HCT116 (cell line): ENCODE measurements at regions not wholly inside any gene's neighbourhood (a gene's known extent, or its start where the extent isn't known, plus 50 kb on each side); places are given as distances from the start of the nearest gene placed in this dataset.

Experiments used
- ELF1 ChIP-seq: IDR thresholded peaks from 2 replicates; pipeline ENCODE4 v1.6.1; 2012; ENCODE audit warnings: low read depth, borderline replicate concordance
- EZH2 ChIP-seq: fragments of 200-600 bp; sonication (generic); IDR thresholded peaks from 2 replicates; pipeline ENCODE4 v1.6.1; 2017; ENCODE audit warnings: antibody characterized with exemption, mixed run types
- EZH2phosphoT487 ChIP-seq: fragments of 200-600 bp; IDR thresholded peaks from 2 replicates; pipeline ENCODE4 v1.6.1; 2018; ENCODE audit warnings: antibody characterized with exemption, borderline replicate concordance
- POLR2A ChIP-seq: IDR thresholded peaks from 2 replicates; pipeline ENCODE4 v1.7.0; 2011; ENCODE audit warnings: borderline replicate concordance; ENCODE audit not compliant: insufficient read depth, insufficient read length; ENCODE audit errors: extremely low read depth
- POLR2AphosphoS5 ChIP-seq: IDR thresholded peaks from 2 replicates; pipeline ENCODE4 v1.6.1; 2011; ENCODE audit warnings: mild to moderate bottlenecking, low read depth, low read length, moderate library complexity
- SP1 ChIP-seq: IDR thresholded peaks from 2 replicates; pipeline ENCODE4 v1.6.1; 2012; ENCODE audit warnings: low read depth
- ZNF274 ChIP-seq: fragments of 200-500 bp; sonication (Bioruptor generic); IDR thresholded peaks from 2 replicates; pipeline ENCODE4 v1.6.1; 2014; ENCODE audit warnings: mild to moderate bottlenecking, low read depth, low read length, inconsistent platforms
- TF ChIP-seq, protein P1 (sequence below), 3 experiments: fragments of 200-600 bp in 1 of 3; sonication (generic) in 1 of 3; IDR thresholded peaks in 2 of 3; conservative IDR thresholded peaks in 1 of 3; 2 replicates each; pipeline ENCODE4 v1.5.1; 2012 to 2017; ENCODE audit warnings: low read depth in 2 of 3, low read length in 2 of 3, antibody characterized with exemption in 1 of 3, borderline replicate concordance in 1 of 3, control low read depth in 1 of 3, mild to moderate bottlenecking in 1 of 3, mixed read lengths in 1 of 3, mixed run types in 1 of 3, moderate library complexity in 1 of 3; ENCODE audit not compliant: insufficient read depth in 1 of 3
- TF ChIP-seq, protein P2 (sequence below): IDR thresholded peaks from 2 replicates; pipeline ENCODE4 v1.6.1; 2012
- TF ChIP-seq, protein P3 (sequence below): IDR thresholded peaks from 2 replicates; pipeline ENCODE4 v1.6.1; 2012; ENCODE audit warnings: low read depth

DNA sequence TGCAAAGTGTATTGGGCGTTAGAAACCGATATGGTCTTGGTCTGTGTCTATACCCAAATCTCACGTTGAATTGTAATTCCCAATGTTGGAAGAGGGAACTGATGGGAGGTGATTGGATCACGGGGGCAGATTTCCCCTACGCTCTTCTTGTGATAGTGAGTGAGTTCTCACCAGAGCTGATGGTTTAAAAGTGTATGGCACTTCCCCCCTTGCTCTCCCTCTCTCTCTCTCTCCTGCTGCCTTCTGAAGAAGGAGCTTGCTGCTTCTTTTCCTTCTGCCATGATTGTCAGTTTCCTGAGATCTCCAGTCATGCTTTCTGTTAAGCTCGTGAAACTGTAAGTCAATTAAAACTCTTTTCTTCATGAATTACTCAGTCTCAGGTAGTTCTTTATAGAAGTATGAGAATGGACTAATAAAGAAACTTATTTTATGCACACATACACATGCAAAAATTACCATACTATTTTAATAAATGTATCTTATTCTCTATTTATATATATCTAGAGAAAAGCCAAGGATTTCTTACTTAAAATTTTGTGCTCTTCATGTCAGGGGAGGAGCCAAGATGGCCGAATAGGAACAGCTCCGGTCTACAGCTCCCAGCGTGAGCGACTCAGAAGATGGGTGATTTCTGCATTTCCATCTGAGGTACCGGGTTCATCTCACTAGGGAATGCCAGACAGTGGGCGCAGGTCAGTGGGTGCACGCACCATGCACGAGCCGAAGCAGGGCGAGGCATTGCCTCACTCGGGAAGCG lies 1891.0 kb upstream of the FLRT2 start:
- TF ChIP-seq, protein P1, sequence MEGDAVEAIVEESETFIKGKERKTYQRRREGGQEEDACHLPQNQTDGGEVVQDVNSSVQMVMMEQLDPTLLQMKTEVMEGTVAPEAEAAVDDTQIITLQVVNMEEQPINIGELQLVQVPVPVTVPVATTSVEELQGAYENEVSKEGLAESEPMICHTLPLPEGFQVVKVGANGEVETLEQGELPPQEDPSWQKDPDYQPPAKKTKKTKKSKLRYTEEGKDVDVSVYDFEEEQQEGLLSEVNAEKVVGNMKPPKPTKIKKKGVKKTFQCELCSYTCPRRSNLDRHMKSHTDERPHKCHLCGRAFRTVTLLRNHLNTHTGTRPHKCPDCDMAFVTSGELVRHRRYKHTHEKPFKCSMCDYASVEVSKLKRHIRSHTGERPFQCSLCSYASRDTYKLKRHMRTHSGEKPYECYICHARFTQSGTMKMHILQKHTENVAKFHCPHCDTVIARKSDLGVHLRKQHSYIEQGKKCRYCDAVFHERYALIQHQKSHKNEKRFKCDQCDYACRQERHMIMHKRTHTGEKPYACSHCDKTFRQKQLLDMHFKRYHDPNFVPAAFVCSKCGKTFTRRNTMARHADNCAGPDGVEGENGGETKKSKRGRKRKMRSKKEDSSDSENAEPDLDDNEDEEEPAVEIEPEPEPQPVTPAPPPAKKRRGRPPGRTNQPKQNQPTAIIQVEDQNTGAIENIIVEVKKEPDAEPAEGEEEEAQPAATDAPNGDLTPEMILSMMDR (IDR thresholded peaks at IDR 0.05 in 2 of 3, conservative IDR thresholded peaks at IDR 0.05 in 1 of 3; ENCODE audit: borderline replicate concordance in 1 of 3, insufficient read depth in 1 of 3, low read depth in 2 of 3, low read length in 2 of 3) = no peak
- TF ChIP-seq, protein P2, sequence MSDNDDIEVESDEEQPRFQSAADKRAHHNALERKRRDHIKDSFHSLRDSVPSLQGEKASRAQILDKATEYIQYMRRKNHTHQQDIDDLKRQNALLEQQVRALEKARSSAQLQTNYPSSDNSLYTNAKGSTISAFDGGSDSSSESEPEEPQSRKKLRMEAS = no peak
- TF ChIP-seq POLR2AphosphoS5 = no peak
- TF ChIP-seq ELF1 = no peak
- TF ChIP-seq, protein P3, sequence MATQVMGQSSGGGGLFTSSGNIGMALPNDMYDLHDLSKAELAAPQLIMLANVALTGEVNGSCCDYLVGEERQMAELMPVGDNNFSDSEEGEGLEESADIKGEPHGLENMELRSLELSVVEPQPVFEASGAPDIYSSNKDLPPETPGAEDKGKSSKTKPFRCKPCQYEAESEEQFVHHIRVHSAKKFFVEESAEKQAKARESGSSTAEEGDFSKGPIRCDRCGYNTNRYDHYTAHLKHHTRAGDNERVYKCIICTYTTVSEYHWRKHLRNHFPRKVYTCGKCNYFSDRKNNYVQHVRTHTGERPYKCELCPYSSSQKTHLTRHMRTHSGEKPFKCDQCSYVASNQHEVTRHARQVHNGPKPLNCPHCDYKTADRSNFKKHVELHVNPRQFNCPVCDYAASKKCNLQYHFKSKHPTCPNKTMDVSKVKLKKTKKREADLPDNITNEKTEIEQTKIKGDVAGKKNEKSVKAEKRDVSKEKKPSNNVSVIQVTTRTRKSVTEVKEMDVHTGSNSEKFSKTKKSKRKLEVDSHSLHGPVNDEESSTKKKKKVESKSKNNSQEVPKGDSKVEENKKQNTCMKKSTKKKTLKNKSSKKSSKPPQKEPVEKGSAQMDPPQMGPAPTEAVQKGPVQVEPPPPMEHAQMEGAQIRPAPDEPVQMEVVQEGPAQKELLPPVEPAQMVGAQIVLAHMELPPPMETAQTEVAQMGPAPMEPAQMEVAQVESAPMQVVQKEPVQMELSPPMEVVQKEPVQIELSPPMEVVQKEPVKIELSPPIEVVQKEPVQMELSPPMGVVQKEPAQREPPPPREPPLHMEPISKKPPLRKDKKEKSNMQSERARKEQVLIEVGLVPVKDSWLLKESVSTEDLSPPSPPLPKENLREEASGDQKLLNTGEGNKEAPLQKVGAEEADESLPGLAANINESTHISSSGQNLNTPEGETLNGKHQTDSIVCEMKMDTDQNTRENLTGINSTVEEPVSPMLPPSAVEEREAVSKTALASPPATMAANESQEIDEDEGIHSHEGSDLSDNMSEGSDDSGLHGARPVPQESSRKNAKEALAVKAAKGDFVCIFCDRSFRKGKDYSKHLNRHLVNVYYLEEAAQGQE = no peak
- TF ChIP-seq POLR2A = no peak
- no peak for TF ChIP-seq EZH2phosphoT487
- TF ChIP-seq EZH2 = no peak
- TF ChIP-seq ZNF274 = no peak
- TF ChIP-seq SP1 = no peak
